GM13977 (cell line): ENCODE measurements at regions not wholly inside any gene's neighbourhood (a gene's known extent, or its start where the extent isn't known, plus 50 kb on each side); places are given as distances from the start of the nearest gene placed in this dataset.

Source experiments
- DNase-seq: peaks from one replicate; pipeline ENCODE4 v3.0.0; 2012; ENCODE audit warnings: low spot score
- CTCF ChIP-seq: IDR thresholded peaks from 2 replicates; pipeline ENCODE4 v1.5.1; 2012; ENCODE audit warnings: mild to moderate bottlenecking, control low read depth; ENCODE audit not compliant: insufficient read depth; ENCODE audit errors: extremely low read depth, missing control alignments
- in situ Hi-C: fragments of 300-500 bp; cut with MboI; formaldehyde crosslinking; loops from one replicate; pipeline ENCODE4 v1.12.0; 2022; ENCODE audit warnings: low sequenced_read_pairs, low pct_unique_long_range_greater_than_20kb, mixed read lengths, inconsistent platforms; ENCODE audit not compliant: unreplicated experiment

DNA sequence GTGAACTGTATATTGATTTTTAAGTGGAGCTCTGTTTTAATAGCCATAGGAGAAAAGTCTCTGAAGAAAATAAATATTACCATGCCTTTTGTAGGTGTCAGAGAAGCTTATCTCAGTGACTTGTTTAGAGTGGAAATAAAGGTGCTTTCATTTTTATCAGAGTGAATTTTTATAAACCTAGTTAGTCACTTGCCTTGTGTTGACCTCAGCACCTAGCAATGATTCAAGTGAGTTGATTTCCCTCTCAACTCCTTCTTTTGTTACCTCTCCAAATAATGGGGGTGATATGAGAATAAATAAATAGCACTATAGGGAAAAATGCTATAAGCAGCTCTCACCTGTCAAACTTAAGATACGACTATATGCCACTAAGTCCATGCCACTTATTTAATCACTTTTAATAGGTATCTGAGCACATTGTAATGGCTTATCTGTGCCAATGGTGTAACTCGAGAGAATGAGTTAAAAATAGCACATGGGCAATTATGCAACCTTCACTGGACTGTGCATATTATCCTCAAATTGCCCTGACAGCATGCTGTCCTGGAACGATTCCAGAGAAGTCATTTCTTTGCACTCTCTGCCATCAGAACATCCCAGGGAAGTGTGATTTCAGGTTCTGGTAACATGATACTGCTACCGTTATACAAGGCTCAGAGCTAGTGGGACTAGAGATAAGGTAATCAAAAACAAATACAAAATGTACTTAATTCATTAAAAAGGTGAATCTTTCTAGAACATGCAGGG lies 290.8 kb downstream of the CCDC85A start:
- in situ Hi-C loops, result no loop called here
- no peak for TF ChIP-seq CTCF
- DNase-seq, result no peak

GRCh38 chr2:56475191-56475590 lies 291.4 kb downstream of the CCDC85A start:
- no peak for TF ChIP-seq CTCF
- DNase-seq, result no peak
- in situ Hi-C loops, result no loop called here

- no peak for TF ChIP-seq CTCF
- DNase-seq, result no peak
- in situ Hi-C loops, result no loop called here
Measured at GRCh38 chr2:56476509-56477071, 292.8 kb downstream of the CCDC85A start.

DNA sequence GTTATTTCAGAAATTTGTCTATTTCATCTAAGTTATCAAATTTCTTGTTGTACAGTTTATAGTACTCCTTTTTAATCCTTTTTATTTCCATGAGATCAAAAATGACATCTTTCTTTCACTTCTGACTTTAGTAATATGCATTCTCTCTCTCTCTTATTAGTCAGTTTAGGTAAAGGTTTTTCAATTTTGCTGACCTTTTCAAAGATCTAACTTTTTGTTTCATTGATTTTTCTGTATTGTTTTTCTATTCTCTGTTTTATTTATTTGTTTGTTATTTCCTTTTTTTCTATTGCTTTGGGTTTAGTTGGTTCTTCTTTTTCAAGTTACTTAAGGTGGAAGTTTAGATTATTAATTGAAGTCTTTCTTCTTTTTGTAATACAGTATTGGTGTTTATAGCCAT lies 294.2 kb downstream of the CCDC85A start:
- TF ChIP-seq CTCF, result no peak
- DNase-seq, result no peak
- in situ Hi-C loops, result no loop called here

- in situ Hi-C loops, result no loop called here
- TF ChIP-seq CTCF, result no peak
- DNase-seq, result no peak
Measured at GRCh38 chr2:56483081-56483480, 299.3 kb downstream of the CCDC85A start.

DNA sequence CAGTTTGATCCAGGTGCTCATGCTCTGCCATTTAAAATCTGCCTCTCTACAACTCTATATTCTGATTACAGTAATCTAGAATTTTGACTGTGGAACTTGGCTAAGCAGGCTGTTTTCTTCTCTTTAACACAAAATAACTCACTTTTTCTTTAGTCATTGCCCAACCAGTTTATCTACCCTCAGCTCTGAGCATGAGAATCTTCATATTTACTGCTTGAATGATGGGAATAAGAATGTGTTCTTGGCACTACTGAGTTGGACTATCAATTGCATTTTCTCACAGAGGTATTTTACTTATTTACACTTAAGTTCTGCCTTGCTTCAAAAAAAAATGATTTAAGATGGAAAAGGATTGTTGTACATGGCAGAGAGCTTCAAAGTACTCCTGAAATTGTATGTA lies 301.1 kb downstream of the CCDC85A start:
- in situ Hi-C loops, result no loop called here
- TF ChIP-seq CTCF, result no peak
- no peak for DNase-seq
